Tibial artery (tissue), 4 donors: ENCODE measurements at regions not wholly inside any gene's neighbourhood (a gene's known extent, or its start where the extent isn't known, plus 50 kb on each side); places are given as distances from the start of the nearest gene placed in this dataset.
A peak's percentile ranks its signal among the peaks of the same experiment; 100 is the strongest.
"Not testable (repeated sequence)": the region's sequence is repeated elsewhere in the genome, so short reads cannot be mapped to it uniquely, and the experiment has no call there.

Experiments used
- DNase-seq, 2 donors: peaks; one replicate each; pipeline ENCODE4 v3.0.0-alpha.2; 2019
- H3K27ac ChIP-seq, 2 donors: fragments of 200-600 bp; sonication (generic) in 1 of 2; 1 replicate in 1 of 2; 2 replicates in 1 of 2; pipeline ENCODE4 v1.5.1; 2018 to 2019; ENCODE audit warnings: mild to moderate bottlenecking in 1 of 2
- H3K27me3 ChIP-seq, 2 donors: fragments of 200-600 bp; sonication (generic) in 1 of 2; one replicate each; pipeline versions ENCODE4 v1.5.1 to v1.6.0; 2016 to 2019
- H3K36me3 ChIP-seq, 3 donors: fragments of 200-600 bp; sonication (generic) in 2 of 3; one replicate each; pipeline ENCODE4 v1.5.1; 2016 to 2019; ENCODE audit warnings: mild to moderate bottlenecking in 2 of 3
- H3K4me1 ChIP-seq, 4 donors: fragments of 200-600 bp; sonication (generic) in 2 of 4; 1 replicate in 3 of 4; 2 replicates in 1 of 4; pipeline ENCODE4 v1.5.1; 2016 to 2019
- H3K4me3 ChIP-seq, 2 donors: fragments of 200-600 bp; sonication (generic) in 1 of 2; 1 replicate in 1 of 2; 2 replicates in 1 of 2; pipeline ENCODE4 v1.5.1; 2018 to 2019; ENCODE audit warnings: mild to moderate bottlenecking in 2 of 2
- H3K9me3 ChIP-seq, 3 donors: fragments of 200-600 bp; sonication (generic) in 1 of 3; one replicate each; pipeline ENCODE4 v1.5.1; 2016 to 2019
- intact Hi-C: fragments of 100-400 bp; cut with DNase I; formaldehyde crosslinking; loops from one replicate; pipeline ENCODE4 v1.15.0; 2023; ENCODE audit warnings: low total_unique reads
- TF ChIP-seq, protein P1 (sequence below), 2 experiments: fragments of 200-600 bp in 1 of 2; fragments of 450-650 bp in 1 of 2; IDR thresholded peaks; one replicate each; pipeline ENCODE4 v1.5.1; 2017 to 2019; ENCODE audit warnings: antibody characterized with exemption in 2 of 2, mild to moderate bottlenecking in 1 of 2, moderate library complexity in 1 of 2

- Histone ChIP-seq H3K4me3 (no peak overlapping the region), H3K9me3 (no peaks in the 10 kb centered on the region), H3K36me3 (no peaks in the 10 kb centered on the region), H3K27ac (peak overlapping the region in 1 of 2 donors; percentile 2), H3K4me1 (peaks cover 0 to 26% (median 16%) of the 10 kb centered on the region in 4 donors), H3K27me3 (no peaks in the 10 kb centered on the region)
- no peak for DNase-seq
- TF ChIP-seq, protein P1, sequence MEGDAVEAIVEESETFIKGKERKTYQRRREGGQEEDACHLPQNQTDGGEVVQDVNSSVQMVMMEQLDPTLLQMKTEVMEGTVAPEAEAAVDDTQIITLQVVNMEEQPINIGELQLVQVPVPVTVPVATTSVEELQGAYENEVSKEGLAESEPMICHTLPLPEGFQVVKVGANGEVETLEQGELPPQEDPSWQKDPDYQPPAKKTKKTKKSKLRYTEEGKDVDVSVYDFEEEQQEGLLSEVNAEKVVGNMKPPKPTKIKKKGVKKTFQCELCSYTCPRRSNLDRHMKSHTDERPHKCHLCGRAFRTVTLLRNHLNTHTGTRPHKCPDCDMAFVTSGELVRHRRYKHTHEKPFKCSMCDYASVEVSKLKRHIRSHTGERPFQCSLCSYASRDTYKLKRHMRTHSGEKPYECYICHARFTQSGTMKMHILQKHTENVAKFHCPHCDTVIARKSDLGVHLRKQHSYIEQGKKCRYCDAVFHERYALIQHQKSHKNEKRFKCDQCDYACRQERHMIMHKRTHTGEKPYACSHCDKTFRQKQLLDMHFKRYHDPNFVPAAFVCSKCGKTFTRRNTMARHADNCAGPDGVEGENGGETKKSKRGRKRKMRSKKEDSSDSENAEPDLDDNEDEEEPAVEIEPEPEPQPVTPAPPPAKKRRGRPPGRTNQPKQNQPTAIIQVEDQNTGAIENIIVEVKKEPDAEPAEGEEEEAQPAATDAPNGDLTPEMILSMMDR (IDR thresholded peaks at IDR 0.05): no peak
- intact Hi-C loops: no loop called here
These were observed 76.9 kb upstream of the EED start for GRCh38 chr11:86167499-86168164.

GRCh38 chr11:86166287-86166686 lies 78.3 kb upstream of the EED start:
- H3K36me3 ChIP-seq, DNase-seq, H3K27me3 ChIP-seq, H3K27ac ChIP-seq, H3K4me3 ChIP-seq, intact Hi-C loops, H3K9me3 ChIP-seq: not testable (repeated sequence)
- peaks cover 0 to 36% (median 24%) of the 10 kb centered on the region in 4 donors for H3K4me1 ChIP-seq

DNA sequence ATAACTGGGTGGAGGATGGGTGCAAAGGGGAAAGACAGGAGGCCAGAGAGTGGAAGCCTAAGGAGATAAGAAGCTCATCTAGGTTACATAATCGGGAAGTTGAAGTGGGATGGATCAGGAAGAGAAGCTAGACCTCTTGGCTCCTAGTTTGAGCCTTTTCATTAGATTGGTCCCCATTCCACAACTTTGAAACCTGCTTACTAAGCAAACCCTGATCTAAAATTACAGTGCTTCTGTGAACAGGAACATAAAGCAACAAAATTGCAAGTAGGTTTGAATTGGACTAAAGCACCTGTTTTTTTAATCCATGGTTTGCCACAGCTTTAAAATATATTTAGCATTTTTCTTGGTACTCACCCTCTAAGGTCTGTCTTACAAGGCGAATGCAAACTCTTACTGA lies 80.4 kb upstream of the EED start:
- Histone ChIP-seq H3K9me3 (no peaks in the 10 kb centered on the region), H3K4me1 (peaks cover 0 to 39% (median 26%) of the 10 kb centered on the region in 4 donors), H3K27me3 (no peaks in the 10 kb centered on the region), H3K36me3 (no peaks in the 10 kb centered on the region), H3K27ac (no peak overlapping the region), H3K4me3 (no peak overlapping the region)
- no peak for DNase-seq
- intact Hi-C loops: no loop called here
- TF ChIP-seq, protein P1 (IDR thresholded peaks at IDR 0.05): no peak

GRCh38 chr11:86163221-86163876 lies 81.2 kb upstream of the EED start:
- DNase-seq, intact Hi-C loops, H3K4me3 ChIP-seq, H3K36me3 ChIP-seq, H3K27me3 ChIP-seq, H3K9me3 ChIP-seq, H3K27ac ChIP-seq: not testable (repeated sequence)
- H3K4me1 ChIP-seq: peaks cover 0 to 39% (median 25%) of the 10 kb centered on the region in 4 donors

DNA sequence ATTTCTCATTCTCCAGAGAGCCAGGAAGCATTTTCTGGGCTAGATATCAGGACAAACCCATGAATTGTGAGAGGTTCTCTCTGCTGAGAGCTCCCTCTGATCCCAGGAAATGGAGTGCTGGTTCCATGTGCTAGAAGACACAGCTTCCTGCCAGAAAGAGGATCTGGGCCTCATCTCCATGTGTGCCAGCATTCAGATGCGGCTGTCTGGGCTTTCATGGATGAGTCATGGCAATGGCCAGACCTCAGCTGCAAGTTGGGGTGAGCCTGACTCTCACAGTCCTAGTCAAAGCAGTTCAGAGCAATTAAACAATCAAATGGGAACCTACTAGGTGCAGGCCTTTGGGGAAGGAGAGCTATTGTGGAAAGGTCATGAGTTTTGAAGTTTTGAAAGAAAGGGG lies 82.3 kb upstream of the EED start:
- Histone ChIP-seq H3K36me3 (no peaks in the 10 kb centered on the region), H3K27ac (peak overlapping the region in 1 of 2 donors; percentile 39), H3K27me3 (no peaks in the 10 kb centered on the region), H3K4me3 (no peak overlapping the region), H3K4me1 (peaks cover 0 to 32% (median 15%) of the 10 kb centered on the region in 4 donors), H3K9me3 (no peaks in the 10 kb centered on the region)
- TF ChIP-seq, protein P1 (IDR thresholded peaks at IDR 0.05): no peak
- peak; percentile 54 to 76 for DNase-seq
- intact Hi-C loops: no loop called here

- DNase-seq: no peak
- intact Hi-C loops: no loop called here
- Histone ChIP-seq H3K9me3 (no peaks in the 10 kb centered on the region), H3K4me3 (no peak overlapping the region), H3K27ac (peak overlapping the region in 1 of 2 donors; percentile 39), H3K36me3 (no peaks in the 10 kb centered on the region), H3K4me1 (peaks cover 0 to 29% (median 13%) of the 10 kb centered on the region in 4 donors), H3K27me3 (no peaks in the 10 kb centered on the region)
- TF ChIP-seq, protein P1 (IDR thresholded peaks at IDR 0.05): no peak
These were observed 82.7 kb upstream of the EED start for GRCh38 chr11:86161837-86162236.
